PC-9 (cell line): ENCODE measurements at regions not wholly inside any gene's neighbourhood (a gene's known extent, or its start where the extent isn't known, plus 50 kb on each side); places are given as distances from the start of the nearest gene placed in this dataset.

Source experiments
- EZH2 ChIP-seq: fragments of 200-600 bp; sonication (generic); IDR thresholded peaks from 2 replicates; pipeline ENCODE4 v1.8.0; 2017; ENCODE audit warnings: antibody characterized with exemption, low read depth
- TF ChIP-seq, protein P1 (sequence below): fragments of 200-600 bp; sonication (generic); conservative IDR thresholded peaks from 2 replicates; pipeline ENCODE4 v1.6.1; 2017; ENCODE audit warnings: mixed run types, antibody characterized with exemption, mild to moderate bottlenecking, moderate library complexity

DNA sequence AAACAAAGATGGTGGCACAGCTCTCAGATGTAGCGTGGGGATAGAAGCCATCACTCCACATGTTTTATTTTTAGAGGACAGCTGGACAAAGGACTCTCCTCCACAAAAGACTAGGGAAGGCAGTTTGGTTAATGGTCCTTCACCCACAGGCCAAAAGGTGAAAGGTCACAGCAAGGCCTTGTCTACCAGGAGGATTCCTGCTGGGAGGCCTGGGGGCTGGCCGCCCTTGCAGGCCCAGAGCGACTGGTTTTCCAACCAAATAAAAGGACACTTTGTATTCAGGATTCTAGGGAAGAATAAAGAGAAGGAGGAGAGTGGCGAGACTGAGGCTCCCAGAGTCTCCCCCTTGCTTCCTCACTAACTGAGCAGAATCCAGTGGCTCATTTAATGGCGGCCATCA is 94.3 kb downstream of the AXIN2 start:
- TF ChIP-seq, protein P1, sequence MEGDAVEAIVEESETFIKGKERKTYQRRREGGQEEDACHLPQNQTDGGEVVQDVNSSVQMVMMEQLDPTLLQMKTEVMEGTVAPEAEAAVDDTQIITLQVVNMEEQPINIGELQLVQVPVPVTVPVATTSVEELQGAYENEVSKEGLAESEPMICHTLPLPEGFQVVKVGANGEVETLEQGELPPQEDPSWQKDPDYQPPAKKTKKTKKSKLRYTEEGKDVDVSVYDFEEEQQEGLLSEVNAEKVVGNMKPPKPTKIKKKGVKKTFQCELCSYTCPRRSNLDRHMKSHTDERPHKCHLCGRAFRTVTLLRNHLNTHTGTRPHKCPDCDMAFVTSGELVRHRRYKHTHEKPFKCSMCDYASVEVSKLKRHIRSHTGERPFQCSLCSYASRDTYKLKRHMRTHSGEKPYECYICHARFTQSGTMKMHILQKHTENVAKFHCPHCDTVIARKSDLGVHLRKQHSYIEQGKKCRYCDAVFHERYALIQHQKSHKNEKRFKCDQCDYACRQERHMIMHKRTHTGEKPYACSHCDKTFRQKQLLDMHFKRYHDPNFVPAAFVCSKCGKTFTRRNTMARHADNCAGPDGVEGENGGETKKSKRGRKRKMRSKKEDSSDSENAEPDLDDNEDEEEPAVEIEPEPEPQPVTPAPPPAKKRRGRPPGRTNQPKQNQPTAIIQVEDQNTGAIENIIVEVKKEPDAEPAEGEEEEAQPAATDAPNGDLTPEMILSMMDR, result no peak
- TF ChIP-seq EZH2, result no peak
